ENCODE measurements at regions not wholly inside any gene's neighbourhood (a gene's known extent, or its start where the extent isn't known, plus 50 kb on each side); places are given as distances from the start of the nearest gene placed in this dataset.

DNA sequence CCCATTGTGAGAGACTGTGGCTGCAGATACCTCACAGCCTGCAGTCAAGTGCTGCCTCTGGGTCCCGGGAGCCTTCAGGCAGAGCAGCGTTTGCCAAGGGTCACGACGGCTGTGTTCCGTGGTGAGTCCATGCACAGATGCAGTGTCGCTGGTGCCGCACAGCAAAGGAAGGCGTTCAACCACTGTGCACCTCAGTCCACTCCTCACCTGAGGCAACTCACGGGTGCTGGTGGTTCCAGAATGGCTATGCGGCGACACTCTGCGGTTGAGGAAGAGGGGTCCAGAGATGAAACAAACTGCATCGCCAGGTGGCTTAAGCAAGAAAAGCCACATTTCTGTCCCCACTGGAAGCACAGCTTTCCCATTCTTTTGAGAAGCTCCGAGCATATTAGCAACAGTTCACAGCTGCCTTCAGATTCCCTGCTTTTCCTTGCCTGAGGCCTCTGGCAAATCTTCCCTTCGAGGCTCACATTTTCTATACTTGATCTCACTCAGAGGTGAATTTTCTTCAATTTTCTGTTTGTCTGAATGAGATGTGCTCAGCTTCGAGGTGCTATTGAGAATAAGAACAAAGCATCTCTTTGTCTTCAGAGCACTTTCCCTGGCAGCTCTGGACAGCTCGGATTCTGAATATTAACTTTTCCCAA lies 208.8 kb upstream of the TWIST2 start:
- no peak for DNase-seq

DNA sequence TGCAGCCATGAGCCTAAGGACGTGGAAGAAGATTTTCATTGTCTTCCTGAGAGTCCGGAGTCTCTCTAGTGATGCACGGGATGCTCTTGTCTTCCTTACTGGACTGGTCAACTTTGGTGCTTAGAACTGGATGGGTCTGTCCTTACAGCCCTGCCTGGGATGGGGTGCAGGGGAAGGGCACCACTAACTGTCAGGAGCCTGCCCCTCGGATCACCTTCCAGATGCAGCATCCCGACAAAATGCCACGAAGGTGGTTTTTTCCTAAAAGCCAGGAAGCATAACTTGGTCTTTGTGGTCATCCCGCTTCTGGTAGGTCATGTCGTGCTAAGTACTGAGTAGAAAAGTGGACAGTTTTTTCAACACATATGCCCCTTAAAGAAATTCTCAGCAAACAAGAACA lies 207.4 kb upstream of the TWIST2 start:
- DNase-seq: no peak

DNA sequence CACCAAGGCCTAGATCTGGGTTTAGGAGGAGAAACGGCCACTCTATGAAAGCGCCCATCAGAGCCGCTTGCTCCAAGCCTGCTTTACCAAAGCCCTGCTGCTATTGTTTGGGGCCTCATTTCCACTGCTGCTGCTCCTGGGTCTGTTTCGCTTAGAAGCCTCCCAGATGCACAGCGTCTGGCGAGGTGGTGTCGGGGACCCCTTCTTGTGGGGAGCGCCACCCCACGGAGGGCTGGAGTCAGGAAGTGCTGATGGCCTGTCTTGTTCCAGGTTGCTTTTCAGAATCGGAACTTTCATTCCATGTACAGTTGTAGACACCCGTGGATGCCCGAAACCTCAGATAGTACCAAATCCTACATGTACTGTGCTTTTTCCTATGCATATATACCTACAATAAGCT lies 204.9 kb upstream of the TWIST2 start:
- no peak for DNase-seq

DNA sequence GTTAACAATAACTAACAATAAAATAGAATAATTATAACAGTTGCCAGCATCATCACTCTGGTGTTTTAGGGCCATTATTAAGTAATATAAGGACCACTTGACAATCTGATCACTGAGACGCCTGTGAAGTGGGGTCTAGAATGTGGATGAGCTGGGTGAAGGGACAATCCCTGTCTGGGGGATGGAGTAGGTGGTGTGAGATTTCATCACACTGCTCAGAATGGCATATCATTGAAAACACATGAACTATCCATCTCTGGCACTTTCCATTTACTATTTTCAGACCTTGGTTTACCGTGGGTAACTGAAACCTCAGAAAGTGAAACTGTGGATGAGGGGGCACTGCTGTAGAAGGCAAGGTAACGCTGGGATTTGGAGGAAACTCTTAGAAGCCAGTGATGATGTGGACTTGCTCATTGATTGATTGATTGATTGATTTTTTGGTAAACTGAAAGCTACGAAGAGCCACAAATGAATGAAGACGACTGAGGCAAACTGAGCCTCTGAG lies 204.4 kb upstream of the TWIST2 start:
- DNase-seq: no peak

DNA sequence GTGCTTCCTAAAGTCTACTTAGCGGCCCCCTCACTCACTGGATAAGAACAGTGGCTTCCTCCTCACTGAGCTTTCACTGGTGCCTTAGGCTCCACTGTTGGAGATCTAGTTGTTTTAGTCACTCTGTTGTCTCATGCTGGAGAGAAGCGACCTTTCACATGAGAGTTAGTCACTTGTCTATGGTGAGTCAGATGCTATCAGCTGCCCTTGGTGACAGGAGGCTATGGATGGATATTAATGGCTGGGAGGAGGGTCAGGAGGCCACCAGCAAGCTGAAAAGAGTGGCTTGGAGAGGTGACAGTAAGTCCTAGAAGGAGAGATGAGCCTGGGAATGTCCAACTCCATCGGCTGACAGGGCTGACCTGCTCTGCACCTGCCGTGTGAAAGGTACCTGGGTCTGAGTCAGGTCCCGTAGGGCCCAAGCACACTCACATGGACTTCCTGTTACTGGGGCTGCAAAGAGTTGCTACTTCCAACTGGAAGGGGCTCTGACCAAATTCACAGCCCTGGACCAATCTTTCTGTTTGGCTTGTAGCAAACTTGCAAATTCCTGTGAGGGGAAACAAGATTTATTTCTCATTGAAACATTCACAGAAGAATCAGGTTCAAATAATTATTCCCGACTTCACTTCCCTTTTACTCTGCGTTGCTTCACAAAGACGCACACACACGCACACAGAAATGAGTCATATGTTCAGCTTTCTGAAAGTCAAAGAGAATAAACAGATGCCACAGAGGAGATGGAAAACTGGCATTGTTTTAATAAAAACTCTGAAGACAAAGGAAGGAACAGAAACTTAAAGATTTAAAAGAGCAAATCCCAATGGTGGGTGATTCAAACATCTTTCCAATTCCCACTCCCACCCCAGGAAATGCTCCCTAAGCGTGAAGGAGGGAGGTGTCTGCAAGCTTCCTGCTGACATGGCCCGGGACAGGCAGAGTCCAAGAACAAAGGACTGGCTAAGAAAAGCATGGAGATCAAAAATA lies 203.5 kb upstream of the TWIST2 start:
- DNase-seq: no peak

DNA sequence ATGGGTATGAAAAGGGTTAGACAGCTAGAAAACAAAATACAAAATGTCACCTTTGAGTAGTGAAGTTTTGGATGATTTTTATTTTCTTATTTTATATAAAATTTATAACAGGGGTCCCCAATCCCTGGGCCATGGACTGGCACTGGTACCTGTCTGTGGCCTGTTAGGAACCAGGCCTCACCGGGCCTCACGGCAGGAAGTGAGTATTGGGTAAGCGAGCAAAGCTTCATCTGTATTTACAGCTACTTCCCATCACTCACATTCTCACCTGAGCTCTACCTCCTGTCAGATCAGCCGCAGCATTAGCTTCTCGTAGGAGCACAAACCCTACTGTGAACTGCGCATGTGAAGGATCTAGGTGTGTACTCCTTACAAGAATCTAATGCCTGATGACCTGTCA lies 202.8 kb upstream of the TWIST2 start:
- no peak for DNase-seq

DNA sequence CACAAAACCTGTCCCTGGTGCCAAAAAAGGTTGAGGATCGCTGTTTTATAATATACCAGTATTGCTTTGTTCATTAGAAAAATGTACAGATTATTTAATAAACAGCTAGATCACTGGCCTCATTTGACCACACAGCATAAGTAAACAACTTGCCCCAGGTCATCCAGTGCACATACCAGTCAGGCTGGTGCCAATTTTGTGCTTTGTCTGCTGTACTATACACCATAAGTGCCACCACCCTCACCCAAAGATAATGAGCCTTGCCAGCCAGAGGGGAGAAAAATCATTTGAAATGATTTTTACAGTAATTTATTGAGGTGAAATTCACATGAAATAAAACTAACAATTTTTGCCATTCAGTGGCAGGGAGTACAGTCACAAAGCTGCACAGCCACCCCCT lies 202.2 kb upstream of the TWIST2 start:
- DNase-seq: no peak

DNA sequence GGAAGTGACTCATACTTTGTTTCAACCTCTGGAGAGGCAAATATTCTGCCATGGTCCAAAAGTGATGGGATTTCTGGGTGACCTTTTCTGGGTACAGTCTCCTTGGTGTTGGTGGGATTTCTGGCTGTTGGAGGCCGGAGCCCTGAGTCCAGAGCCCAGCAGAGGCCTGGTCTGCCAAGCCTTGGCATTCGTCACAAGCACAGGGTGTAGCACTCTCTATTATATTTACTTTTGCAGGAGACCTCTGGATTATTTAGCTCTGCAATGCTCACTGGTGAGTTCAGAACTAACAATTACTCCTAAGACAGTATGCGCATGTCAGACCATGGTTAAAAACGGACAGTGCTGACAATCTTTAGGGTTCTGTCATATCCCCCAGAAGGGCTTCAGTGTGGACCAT lies 201.6 kb upstream of the TWIST2 start:
- no peak for DNase-seq

DNA sequence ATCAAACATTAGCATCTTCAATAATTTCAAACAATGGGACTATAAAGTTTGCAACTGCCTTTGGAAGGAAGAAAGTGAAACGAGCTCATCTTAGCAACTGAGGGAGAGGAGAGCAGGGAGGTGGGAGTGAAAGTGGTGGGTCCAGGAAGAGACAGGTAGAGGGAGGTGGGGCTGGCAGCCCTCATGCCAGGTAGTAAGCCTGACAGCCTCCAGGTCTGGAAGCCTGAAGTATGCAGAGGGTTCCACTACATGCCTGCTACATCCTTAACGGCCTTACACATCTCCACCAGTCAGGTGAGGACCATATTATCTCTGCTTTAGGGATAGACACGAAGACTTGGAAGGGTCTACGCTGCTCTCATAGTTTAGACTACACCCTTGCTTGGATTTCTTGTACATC lies 201.1 kb upstream of the TWIST2 start:
- DNase-seq: no peak

DNA sequence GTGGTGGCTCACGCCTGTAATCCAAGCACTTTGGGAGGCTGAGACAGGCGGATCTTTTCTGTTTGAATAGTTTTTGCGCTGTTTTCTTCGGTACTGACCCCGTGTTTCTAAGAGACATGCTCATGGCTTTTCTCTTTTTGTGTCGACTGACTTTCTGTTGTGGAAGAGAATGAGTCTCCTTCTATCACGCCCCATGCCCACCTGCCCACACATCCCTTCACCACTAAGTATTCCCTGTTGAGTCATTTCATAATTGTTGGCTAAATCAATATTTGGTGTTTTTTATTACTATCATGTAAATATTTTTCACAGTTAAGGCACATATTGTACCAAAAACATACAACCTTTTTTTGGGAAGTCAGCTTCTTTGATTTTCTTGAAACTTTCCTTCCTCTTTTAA lies 198.8 kb upstream of the TWIST2 start:
- DNase-seq: no peak

DNA sequence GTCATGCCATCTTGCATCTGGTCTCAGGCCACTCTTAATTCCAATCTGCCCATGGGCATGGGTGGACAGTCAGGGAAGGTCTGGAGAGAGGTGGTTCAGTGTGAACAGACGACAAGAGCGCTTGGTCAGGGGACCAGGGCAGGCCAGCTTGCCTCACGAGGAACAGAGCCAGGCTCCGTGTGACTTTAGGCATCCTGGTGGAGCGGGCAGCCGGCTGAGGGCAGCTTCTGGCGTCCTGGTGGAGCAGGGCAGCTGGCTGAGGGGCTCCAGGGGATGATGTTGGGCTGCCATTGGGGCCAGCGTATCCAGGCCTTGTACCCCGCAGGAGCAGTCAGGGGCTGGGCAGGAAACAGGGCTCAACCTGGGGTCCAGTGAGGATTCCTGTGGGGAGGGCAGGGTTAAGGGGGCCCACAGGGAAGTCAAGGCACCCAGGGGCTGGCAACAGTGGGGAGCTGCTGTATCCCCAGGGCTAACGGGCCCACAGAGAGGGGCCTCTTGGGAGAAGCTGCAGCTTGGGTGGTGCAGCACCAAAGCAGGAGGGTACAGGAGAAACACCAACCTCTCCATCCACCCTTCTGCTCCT lies 197.9 kb upstream of the TWIST2 start:
- no peak for DNase-seq

DNA sequence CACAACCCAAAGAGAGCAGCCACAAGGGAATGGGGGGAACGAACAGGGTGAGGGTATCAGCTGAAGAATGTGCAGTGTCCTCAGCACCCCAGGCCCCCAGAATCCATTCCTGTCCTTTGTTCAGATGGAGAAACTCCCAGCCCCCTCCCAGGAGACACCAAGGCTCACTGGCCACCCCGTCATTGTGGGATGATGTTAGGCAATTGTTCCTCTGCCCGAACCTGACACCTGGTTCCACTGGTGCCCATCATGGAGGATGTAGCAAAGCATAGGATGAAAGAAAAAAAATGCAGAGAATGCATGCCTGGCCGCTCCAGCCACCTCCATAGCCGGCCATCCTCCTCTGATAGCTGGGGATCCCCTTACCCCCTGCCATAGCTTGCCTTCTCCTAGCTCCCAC lies 197.3 kb upstream of the TWIST2 start:
- no peak for DNase-seq

DNA sequence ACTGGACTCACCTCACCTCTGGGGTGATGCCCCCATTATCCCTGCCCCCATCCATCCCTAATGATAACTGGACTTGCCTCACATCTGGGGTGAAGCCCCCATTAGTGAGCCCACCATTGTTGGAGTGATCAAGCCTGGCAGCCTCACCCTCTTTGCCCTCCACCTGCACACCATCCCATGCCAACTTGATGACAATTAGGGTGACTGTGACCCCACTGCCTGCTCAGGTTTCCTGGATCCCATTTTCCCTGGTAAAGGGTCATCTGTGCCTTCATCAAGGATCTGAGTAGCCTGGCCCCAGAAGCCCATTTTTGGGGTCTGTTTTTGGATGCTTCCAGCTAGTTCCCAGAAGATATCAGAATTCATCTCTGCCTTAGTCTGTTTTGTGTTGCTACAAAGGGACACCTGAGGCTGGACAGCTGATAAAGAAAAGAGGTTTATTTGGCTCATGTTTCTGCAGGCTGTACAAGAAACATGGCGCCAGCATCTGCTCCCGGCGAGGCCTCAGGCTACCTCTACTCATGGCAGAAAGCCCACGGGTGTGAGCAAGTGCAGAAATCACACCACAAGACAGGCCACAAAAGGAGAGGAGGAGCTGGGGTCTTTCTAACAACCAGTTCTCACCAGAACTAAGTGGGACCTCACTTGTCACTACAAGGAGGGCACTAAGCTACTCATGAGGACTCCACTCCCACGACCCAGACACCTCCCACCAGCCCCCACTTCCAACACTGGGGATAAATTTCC lies 196.4 kb upstream of the TWIST2 start:
- DNase-seq: no peak

DNA sequence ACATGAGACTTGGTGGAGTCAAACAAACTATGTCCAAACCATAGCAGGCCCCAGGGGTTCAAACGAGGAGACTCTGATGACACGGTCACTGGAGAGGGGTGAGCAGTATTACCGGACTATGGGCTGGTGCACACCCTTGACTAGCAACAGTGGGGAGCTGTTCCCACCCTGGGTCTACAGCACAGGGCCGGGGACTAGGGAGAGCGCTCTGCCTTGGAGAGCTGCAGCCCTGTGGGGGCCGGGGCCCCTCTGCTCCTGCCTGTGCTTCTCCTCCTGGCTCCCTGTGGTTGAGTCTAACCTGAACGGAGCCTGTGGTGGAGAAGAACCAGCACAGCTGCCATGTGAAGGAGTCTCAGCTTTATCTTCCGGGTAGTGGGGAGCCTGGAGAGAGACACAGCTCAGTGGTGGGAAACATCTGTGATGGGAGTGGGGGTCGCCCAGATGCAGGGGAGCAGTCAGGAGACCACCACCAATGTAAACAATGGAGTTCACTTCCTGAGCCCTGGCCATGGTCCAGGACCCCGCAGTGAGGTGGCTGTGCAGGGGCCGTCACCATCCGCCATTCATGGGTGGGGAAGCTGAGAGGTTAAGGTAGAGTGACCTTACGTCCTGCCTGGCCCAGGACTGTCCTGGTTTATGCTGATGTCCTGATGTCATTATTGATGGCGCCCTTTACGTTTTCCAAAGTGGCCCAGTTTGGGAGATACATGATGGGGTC lies 195.7 kb upstream of the TWIST2 start:
- no peak for DNase-seq

DNA sequence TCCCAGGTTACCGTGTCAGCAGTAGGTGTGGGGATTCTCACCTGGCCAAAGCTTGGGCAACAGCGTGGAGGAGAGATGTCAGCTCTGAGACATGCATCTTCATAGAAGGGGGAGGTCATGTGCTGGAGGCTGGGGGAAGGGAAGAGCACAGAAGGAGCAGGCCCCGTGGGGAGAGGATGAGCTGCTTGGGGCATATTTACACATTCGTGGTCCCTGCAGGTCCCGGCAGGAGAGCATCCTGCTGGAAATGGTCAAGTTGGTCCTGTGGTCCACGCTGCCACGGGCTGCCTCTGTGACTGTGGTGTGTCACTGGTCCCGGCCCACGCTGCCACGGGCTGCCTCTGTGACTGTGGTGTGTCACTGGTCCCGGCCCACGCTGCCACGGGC lies 195.1 kb upstream of the TWIST2 start:
- no peak for DNase-seq

DNA sequence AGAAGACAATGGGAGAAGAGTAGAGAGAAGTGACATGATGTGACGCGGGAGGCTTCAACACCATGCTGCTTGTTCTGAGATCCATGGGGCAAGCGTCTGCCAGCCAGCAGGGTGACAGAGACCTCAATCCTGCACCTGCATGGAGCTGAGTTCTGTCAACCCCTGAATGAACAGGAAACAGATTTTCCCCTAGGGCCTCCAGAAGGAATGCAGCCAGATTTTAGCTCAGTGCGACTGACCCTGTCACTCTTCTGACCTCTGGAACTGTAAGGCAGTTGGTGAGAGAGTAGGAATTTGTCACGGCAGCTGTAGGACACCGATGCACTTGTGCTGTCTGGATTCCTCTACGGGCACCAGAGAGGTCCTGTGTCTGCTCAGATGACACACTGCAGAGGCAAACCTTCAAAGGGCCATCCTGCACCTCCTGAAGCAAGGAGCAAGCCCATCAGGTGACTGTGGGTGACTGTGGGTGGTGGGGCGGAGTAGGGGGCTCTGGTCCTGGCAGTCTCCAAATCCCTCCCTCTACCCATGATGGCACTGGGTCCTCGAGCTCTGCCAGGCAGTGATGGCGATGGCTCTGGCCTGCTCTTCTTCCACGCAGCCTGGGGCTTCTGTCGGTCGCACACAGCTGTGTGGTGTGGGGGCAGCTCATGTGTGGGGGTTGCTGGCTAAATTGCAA lies 194.3 kb upstream of the TWIST2 start:
- DNase-seq: no peak

DNA sequence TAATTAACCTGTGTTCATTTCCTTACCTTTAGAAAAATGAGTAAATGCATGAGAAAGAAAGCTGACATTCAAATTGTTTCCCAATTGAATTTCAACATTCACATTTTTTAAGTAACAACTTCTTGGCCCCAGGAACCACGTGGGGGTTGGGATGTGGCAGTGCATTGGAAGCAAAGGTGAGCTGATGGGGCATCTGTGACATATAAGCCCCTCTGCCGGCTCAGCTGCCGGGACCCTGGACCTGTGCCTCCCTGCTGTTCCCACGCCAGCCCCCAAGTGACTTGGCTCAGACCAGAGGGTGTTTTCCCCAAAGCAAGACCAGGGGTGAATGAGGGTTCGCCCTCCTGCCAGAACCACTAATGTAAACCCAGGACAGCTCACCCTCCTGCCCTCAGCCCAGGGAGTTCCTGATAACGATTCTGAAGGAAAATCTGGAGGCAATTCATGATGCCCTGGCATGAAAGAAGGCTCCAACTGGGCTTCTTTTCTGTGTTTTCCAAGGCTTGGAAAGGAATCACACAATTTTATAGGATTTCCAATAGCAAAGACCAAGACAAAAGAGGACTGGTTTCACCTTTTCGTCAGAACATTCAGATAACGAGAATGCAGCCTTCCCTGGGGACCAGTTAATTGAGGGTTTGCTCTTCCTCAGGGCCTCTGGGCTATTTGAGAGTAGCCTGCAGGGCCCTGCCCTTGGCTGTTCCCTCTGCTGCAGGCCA lies 193.2 kb upstream of the TWIST2 start:
- DNase-seq: no peak

DNA sequence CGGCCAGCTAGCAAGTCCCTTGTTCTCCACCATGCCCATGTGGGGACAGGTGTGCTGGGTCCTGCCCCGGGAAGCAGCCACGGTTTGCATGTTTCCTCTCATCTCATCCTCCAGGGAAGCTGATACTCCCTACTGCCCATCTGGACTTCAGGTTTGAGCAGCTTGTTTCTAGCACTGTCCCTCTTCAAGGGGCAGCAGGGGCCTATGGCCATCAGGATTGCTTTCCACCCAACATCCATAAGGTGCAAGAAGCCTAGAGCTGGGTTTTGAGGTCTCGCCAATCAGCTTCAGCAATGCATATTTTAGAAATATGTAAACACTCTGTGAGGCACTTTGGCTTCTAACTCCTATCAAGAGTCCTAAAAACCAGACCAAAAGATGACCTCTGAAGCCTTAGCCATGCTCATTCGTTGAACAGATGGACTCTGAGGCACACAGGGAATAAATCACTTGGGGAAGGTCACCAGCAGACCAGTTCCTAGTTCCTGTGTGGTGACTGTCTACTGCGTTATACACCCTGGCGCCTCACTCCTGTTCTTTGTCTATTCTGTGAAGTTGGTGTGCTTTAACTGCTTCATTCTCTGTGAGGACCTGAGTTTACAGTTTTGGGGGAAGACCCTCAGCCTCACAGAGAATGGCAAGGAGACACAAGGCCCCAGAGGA lies 192.6 kb upstream of the TWIST2 start:
- no peak for DNase-seq

DNA sequence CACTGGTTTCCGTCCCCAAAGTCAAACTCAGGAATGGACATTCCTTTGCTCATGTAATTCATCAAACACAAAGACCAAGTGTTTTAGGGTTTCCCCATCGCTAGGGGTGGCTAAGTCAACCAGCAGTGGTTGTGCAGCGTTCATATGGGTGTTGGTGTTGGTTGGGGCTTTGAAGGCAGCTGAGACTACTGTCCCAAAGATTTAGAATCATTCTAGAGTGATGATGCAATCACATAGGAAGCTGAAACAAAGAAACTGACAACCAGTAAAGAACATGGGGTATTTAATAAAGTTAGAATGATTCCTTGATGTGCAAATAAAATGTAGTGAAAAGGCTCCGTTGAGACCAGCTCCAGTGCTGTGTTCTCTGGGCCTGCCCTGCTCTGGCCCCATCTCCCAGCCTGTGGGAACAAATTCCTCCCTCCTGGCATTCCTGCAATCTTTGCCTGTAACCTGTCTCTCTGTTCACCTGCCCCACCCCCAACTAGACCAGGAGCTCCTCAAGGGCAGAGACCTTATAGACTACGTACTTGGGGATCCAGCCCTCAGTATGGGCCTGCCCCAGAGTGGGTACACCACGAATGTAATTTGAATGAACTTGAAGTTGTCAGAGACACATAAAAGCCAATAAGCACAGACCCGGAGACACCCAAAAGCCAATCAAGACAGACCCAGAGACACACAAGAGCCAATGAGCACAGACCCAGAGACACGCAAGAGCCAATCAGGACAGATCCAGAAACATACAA lies 191.7 kb upstream of the TWIST2 start:
- no peak for DNase-seq

All from NCI-H524 treated with DMSO at 0.1 percent for 48 hours (cell line).